Liver (tissue), 3 donors: ENCODE measurements at regions not wholly inside any gene's neighbourhood (a gene's known extent, or its start where the extent isn't known, plus 50 kb on each side); places are given as distances from the start of the nearest gene placed in this dataset.

Experiments
- EGR1 ChIP-seq, 2 donors: IDR thresholded peaks; 2 replicates each; pipeline ENCODE4 v1.6.1; 2016 to 2018; ENCODE audit warnings: antibody characterized with exemption in 2 of 2, low read depth in 2 of 2
- JUND ChIP-seq, 2 donors: IDR thresholded peaks; 2 replicates each; pipeline ENCODE4 v1.6.1; 2016; ENCODE audit warnings: antibody characterized with exemption in 2 of 2
- RAD21 ChIP-seq, 2 donors: IDR thresholded peaks; 2 replicates each; pipeline ENCODE4 v1.6.1; 2016; ENCODE audit warnings: antibody characterized with exemption in 2 of 2, mild to moderate bottlenecking in 2 of 2
- YY1 ChIP-seq: IDR thresholded peaks from 2 replicates; pipeline ENCODE4 v1.6.1; 2016; ENCODE audit warnings: antibody characterized with exemption, mild to moderate bottlenecking
- TF ChIP-seq, protein P1 (sequence below): IDR thresholded peaks from 2 replicates; pipeline ENCODE4 v1.6.1; 2016; ENCODE audit warnings: antibody characterized with exemption
- TF ChIP-seq, protein P2 (sequence below): IDR thresholded peaks from 2 replicates; pipeline ENCODE4 v1.6.1; 2016; ENCODE audit warnings: antibody characterized with exemption
- TF ChIP-seq, protein P3 (sequence below): fragments of 150-350 bp; IDR thresholded peaks from 2 replicates; pipeline ENCODE4 v1.5.1; 2017; ENCODE audit warnings: improper control_type of control experiment, low read depth, low read length; ENCODE audit not compliant: missing input control
- TF ChIP-seq, protein P4 (sequence below): IDR thresholded peaks from 2 replicates; pipeline ENCODE4 v1.6.1; 2016; ENCODE audit warnings: antibody characterized with exemption, mild to moderate bottlenecking
- donor health status: healthy.
- donor health status: healthy.

DNA sequence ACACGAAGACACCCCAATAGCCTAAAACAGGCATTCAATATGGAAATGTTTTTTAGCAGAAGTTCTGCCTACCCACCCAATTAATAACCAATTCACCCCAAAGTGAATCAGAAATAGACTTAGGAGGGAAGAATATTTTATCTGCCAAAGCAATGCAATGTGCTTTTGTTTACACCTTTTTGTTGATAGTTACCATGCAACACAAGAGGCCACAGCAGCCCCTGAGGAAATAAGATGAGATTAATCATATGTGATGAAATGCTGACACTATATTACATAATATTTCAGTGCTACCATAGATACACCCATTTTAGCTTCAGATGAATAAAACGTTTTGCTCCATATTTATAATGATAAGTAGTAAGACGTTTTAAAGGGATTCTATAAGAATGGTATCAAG, 60.9 kb upstream of the RGS2 start:
- TF ChIP-seq, protein P1, sequence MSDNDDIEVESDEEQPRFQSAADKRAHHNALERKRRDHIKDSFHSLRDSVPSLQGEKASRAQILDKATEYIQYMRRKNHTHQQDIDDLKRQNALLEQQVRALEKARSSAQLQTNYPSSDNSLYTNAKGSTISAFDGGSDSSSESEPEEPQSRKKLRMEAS: no peak
- TF ChIP-seq, protein P2, sequence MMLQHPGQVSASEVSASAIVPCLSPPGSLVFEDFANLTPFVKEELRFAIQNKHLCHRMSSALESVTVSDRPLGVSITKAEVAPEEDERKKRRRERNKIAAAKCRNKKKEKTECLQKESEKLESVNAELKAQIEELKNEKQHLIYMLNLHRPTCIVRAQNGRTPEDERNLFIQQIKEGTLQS: no peak
- TF ChIP-seq RAD21 (IDR thresholded peaks at IDR 0.05) (no peak), JUND (IDR thresholded peaks at IDR 0.05) (no peak), YY1 (no peak), EGR1 (IDR thresholded peaks at IDR 0.05; ENCODE audit: low read depth in 2 of 2) (no peak)
- TF ChIP-seq, protein P3, sequence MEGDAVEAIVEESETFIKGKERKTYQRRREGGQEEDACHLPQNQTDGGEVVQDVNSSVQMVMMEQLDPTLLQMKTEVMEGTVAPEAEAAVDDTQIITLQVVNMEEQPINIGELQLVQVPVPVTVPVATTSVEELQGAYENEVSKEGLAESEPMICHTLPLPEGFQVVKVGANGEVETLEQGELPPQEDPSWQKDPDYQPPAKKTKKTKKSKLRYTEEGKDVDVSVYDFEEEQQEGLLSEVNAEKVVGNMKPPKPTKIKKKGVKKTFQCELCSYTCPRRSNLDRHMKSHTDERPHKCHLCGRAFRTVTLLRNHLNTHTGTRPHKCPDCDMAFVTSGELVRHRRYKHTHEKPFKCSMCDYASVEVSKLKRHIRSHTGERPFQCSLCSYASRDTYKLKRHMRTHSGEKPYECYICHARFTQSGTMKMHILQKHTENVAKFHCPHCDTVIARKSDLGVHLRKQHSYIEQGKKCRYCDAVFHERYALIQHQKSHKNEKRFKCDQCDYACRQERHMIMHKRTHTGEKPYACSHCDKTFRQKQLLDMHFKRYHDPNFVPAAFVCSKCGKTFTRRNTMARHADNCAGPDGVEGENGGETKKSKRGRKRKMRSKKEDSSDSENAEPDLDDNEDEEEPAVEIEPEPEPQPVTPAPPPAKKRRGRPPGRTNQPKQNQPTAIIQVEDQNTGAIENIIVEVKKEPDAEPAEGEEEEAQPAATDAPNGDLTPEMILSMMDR: no peak
- TF ChIP-seq, protein P4, sequence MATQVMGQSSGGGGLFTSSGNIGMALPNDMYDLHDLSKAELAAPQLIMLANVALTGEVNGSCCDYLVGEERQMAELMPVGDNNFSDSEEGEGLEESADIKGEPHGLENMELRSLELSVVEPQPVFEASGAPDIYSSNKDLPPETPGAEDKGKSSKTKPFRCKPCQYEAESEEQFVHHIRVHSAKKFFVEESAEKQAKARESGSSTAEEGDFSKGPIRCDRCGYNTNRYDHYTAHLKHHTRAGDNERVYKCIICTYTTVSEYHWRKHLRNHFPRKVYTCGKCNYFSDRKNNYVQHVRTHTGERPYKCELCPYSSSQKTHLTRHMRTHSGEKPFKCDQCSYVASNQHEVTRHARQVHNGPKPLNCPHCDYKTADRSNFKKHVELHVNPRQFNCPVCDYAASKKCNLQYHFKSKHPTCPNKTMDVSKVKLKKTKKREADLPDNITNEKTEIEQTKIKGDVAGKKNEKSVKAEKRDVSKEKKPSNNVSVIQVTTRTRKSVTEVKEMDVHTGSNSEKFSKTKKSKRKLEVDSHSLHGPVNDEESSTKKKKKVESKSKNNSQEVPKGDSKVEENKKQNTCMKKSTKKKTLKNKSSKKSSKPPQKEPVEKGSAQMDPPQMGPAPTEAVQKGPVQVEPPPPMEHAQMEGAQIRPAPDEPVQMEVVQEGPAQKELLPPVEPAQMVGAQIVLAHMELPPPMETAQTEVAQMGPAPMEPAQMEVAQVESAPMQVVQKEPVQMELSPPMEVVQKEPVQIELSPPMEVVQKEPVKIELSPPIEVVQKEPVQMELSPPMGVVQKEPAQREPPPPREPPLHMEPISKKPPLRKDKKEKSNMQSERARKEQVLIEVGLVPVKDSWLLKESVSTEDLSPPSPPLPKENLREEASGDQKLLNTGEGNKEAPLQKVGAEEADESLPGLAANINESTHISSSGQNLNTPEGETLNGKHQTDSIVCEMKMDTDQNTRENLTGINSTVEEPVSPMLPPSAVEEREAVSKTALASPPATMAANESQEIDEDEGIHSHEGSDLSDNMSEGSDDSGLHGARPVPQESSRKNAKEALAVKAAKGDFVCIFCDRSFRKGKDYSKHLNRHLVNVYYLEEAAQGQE: no peak
